GM12892 (cell line): ENCODE measurements at regions not wholly inside any gene's neighbourhood (a gene's known extent, or its start where the extent isn't known, plus 50 kb on each side); places are given as distances from the start of the nearest gene placed in this dataset.

ENCODE experiments used
- POLR2A ChIP-seq: IDR thresholded peaks from 2 replicates; pipeline ENCODE4 v1.6.1; 2011; ENCODE audit warnings: low read depth, low read length, control low read depth
- POLR2AphosphoS5 ChIP-seq: IDR thresholded peaks from 2 replicates; pipeline ENCODE4 v1.6.1; 2011; ENCODE audit warnings: low read depth, low read length, control low read depth
- TAF1 ChIP-seq: IDR thresholded peaks from 2 replicates; pipeline ENCODE4 v1.6.1; 2011; ENCODE audit warnings: low read depth, mild to moderate bottlenecking, control low read depth, low read length, borderline replicate concordance

DNA sequence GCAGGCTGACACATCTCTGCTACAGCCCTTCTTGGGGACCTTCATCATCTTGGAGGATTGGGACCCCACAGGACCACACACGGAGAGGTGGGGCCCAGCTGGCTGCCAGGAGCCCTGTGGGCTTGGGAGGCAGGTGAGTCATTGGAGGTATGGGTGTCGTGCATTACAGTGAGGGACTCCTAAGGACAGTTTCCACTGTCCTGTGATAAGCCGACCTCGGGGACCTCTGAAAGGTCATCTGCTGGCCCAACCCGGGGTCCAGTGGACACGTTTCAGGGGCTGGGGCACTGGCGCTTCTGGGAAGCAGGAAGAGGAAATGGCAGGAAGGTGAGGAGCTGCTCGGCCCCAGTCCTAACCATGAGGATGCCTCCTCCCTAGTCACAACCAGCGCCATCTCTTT, 238.0 kb downstream of the BCL11B start:
- TF ChIP-seq POLR2A: no peak
- TF ChIP-seq TAF1: no peak
- no peak for TF ChIP-seq POLR2AphosphoS5
